ENCODE measurements at regions not wholly inside any gene's neighbourhood (a gene's known extent, or its start where the extent isn't known, plus 50 kb on each side); places are given as distances from the start of the nearest gene placed in this dataset.

- TF ChIP-seq CTCF (conservative IDR thresholded peaks at IDR 0.05; ENCODE audit: low read depth, low read length) (no peak), EZH2 (IDR thresholded peaks at IDR 0.05; ENCODE audit: low read length, unreplicated experiment) (no peak), EZH2phosphoT487 (IDR thresholded peaks at IDR 0.05; ENCODE audit: borderline replicate concordance, low read length) (no peak)
Observed at GRCh38 chr2:147790580-147790979, 54.2 kb upstream of the ACVR2A start.

Measured in PC-3 (cell line).